Mucosa of descending colon (tissue), 3 donors: ENCODE measurements at regions not wholly inside any gene's neighbourhood (a gene's known extent, or its start where the extent isn't known, plus 50 kb on each side); places are given as distances from the start of the nearest gene placed in this dataset.
A peak's percentile ranks its signal among the peaks of the same experiment; 100 is the strongest.

ENCODE experiments used
- ATAC-seq: fragments of 200-7000 bp; cut with Tn5 transposase; one replicate; pipeline ENCODE4 v1.9.1; 2020; ENCODE audit warnings: mild to moderate bottlenecking, moderate library complexity
- DNase-seq, 3 donors: peaks; one replicate each; pipeline ENCODE4 v3.0.0-alpha.2; 2020
- H3K36me3 ChIP-seq: fragments of 200-600 bp; one replicate; pipeline ENCODE4 v1.8.0; 2021; ENCODE audit warnings: low read depth, mild to moderate bottlenecking
- H3K4me1 ChIP-seq: fragments of 200-600 bp; one replicate; pipeline ENCODE4 v1.8.0; 2021; ENCODE audit warnings: low read depth, mild to moderate bottlenecking
- H3K4me3 ChIP-seq: fragments of 200-600 bp; one replicate; pipeline ENCODE4 v1.8.0; 2021; ENCODE audit warnings: mild to moderate bottlenecking
- H3K9me3 ChIP-seq: fragments of 200-600 bp; one replicate; pipeline ENCODE4 v1.8.0; 2021; ENCODE audit warnings: mild to moderate bottlenecking
- CTCF ChIP-seq: fragments of 200-600 bp; IDR thresholded peaks from one replicate; pipeline ENCODE4 v1.8.0; 2022; ENCODE audit warnings: antibody characterized with exemption, mild to moderate bottlenecking
- intact Hi-C, 2 donors: fragments of 100-400 bp; cut with DNase I in 1 of 2; cut with micrococcal nuclease in 1 of 2; formaldehyde crosslinking; loops; one replicate each; pipeline versions ENCODE4 v1.11.0 to v1.11.1; 2022; cut with DNase I, micrococcal nuclease
- donor health status: DM: no; HTN: no; CAD: no; lungs with moderate emphysema.
- donor health status: DM: no; HTN: no; CAD: no.
- donor health status: DM: no; HTN: yes; CAD: no.

- intact Hi-C loops = no loop called here
- H3K36me3 ChIP-seq = no peaks in the 10 kb centered on the region
- DNase-seq = no peak
- H3K9me3 ChIP-seq = peaks cover 2% of the 10 kb centered on the region
- no peak overlapping the region for H3K4me3 ChIP-seq
- TF ChIP-seq CTCF = no peak
- no peaks in the 10 kb centered on the region for H3K4me1 ChIP-seq
- ATAC-seq = no peak
These were observed 1467.6 kb downstream of the MAT2B start for GRCh38 chr5:164972973-164973372.

- Histone ChIP-seq H3K4me1 (no peaks in the 10 kb centered on the region), H3K36me3 (no peaks in the 10 kb centered on the region), H3K4me3 (no peak overlapping the region), H3K9me3 (peaks cover 2% of the 10 kb centered on the region)
- no peak for DNase-seq
- intact Hi-C loops = no loop called here
- ATAC-seq = no peak
- TF ChIP-seq CTCF = no peak
These were observed 1470.6 kb downstream of the MAT2B start for GRCh38 chr5:164975986-164976385.

GRCh38 chr5:164980480-164980879 is 1475.1 kb downstream of the MAT2B start:
- no peaks in the 10 kb centered on the region for H3K36me3 ChIP-seq
- H3K4me1 ChIP-seq = no peaks in the 10 kb centered on the region
- no peak for TF ChIP-seq CTCF
- peak; percentile 63 for ATAC-seq
- H3K4me3 ChIP-seq = no peak overlapping the region
- peaks cover 2% of the 10 kb centered on the region for H3K9me3 ChIP-seq
- intact Hi-C loops = no loop called here
- DNase-seq = no peak

- no peaks in the 10 kb centered on the region for H3K36me3 ChIP-seq
- no peak for DNase-seq
- no peaks in the 10 kb centered on the region for H3K4me1 ChIP-seq
- intact Hi-C loops = no loop called here
- no peak for TF ChIP-seq CTCF
- H3K4me3 ChIP-seq = no peak overlapping the region
- ATAC-seq = no peak
- H3K9me3 ChIP-seq = no peaks in the 10 kb centered on the region
These were observed 1492.7 kb downstream of the MAT2B start for GRCh38 chr5:164998142-164998541.

- no peaks in the 10 kb centered on the region for H3K4me1 ChIP-seq
- no peak for TF ChIP-seq CTCF
- H3K4me3 ChIP-seq = no peak overlapping the region
- no peaks in the 10 kb centered on the region for H3K9me3 ChIP-seq
- H3K36me3 ChIP-seq = no peaks in the 10 kb centered on the region
- no peak for DNase-seq
- ATAC-seq = no peak
- intact Hi-C loops = no loop called here
These were observed 1493.2 kb downstream of the MAT2B start for GRCh38 chr5:164998590-164998989.

- no peak for ATAC-seq
These were observed 1495.2 kb downstream of the MAT2B start for GRCh38 chr5:165000479-165001190.

More at GRCh38 chr5:165000479-165001190, 1495.2 kb downstream of the MAT2B start:
- TF ChIP-seq CTCF = no peak
- intact Hi-C loops = no loop called here
- no peaks in the 10 kb centered on the region for H3K36me3 ChIP-seq
- no peak for DNase-seq
- no peak overlapping the region for H3K4me3 ChIP-seq
- H3K4me1 ChIP-seq = no peaks in the 10 kb centered on the region
- H3K9me3 ChIP-seq = no peaks in the 10 kb centered on the region
